ENCODE measurements at regions not wholly inside any gene's neighbourhood (a gene's known extent, or its start where the extent isn't known, plus 50 kb on each side); places are given as distances from the start of the nearest gene placed in this dataset.

DNA sequence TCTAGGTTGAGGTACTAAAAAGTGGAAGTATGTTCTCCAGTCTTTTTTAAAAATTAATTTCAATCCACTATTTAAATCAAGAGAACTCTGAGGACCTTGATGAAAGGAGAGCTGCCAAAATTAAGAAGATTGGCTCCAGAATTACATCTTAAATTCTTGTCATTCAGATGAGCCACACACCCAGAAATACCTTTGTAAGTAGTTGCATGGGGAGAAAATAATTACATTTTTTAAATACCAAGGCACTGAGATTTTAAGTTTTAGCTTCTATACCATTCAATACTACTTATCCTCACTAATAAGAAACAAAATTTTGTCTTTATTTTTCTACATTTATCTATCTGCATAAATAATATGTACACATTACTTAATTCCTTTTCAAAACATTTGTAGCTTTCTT lies 1132.8 kb downstream of the OTOL1 start:
- H3K27ac ChIP-seq (ENCODE audit: insufficient read length, low read depth, low read length), result no peak overlapping the region
- no peak for DNase-seq
- no peak overlapping the region for H3K4me2 ChIP-seq (ENCODE audit: insufficient read depth, insufficient read length, low read length)
- H2BK20ac ChIP-seq (ENCODE audit: low read depth, low read length, poor library complexity, severe bottlenecking), result no peak overlapping the region
- Mint-ChIP-seq H3K27me3 (ENCODE audit: low read depth) (no peaks in the 10 kb centered on the region), H3K9me3 (no peaks in the 10 kb centered on the region), H3K27ac (no peak overlapping the region), H3K36me3 (ENCODE audit: insufficient read depth in 1 of 3, low read depth in 3 of 3) (no peaks in the 10 kb centered on the region), H3K4me1 (peaks cover 2 to 6% of the 10 kb centered on the region in 2 experiments; a peak in 3 of 4 replicates), H3K4me3 (no peak overlapping the region)
- no peak overlapping the region for H2BK120ac ChIP-seq (ENCODE audit: low read depth, low read length, poor library complexity, severe bottlenecking)
- H3K9me3 ChIP-seq (ENCODE audit: control insufficient read depth, low read depth, low read length), result no peaks in the 10 kb centered on the region
- no peak overlapping the region for H3T11ph ChIP-seq (ENCODE audit: low read length)
- H3K4ac ChIP-seq (ENCODE audit: low read depth, low read length), result no peak overlapping the region
- H3K79me1 ChIP-seq (ENCODE audit: insufficient read depth, low read depth, low read length, poor library complexity, severe bottlenecking), result no peaks in the 10 kb centered on the region
- TF ChIP-seq, protein P1, sequence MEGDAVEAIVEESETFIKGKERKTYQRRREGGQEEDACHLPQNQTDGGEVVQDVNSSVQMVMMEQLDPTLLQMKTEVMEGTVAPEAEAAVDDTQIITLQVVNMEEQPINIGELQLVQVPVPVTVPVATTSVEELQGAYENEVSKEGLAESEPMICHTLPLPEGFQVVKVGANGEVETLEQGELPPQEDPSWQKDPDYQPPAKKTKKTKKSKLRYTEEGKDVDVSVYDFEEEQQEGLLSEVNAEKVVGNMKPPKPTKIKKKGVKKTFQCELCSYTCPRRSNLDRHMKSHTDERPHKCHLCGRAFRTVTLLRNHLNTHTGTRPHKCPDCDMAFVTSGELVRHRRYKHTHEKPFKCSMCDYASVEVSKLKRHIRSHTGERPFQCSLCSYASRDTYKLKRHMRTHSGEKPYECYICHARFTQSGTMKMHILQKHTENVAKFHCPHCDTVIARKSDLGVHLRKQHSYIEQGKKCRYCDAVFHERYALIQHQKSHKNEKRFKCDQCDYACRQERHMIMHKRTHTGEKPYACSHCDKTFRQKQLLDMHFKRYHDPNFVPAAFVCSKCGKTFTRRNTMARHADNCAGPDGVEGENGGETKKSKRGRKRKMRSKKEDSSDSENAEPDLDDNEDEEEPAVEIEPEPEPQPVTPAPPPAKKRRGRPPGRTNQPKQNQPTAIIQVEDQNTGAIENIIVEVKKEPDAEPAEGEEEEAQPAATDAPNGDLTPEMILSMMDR (conservative IDR thresholded peaks at IDR 0.05), result no peak
- no peak overlapping the region for H3K9ac ChIP-seq (ENCODE audit: extremely low read depth, insufficient read length, low read length)
- H4K8ac ChIP-seq (replicated peaks; ENCODE audit: insufficient read length, low read depth, low read length), result no peak overlapping the region
- no peaks in the 10 kb centered on the region for H3K79me2 ChIP-seq (ENCODE audit: insufficient read depth, low read length)
- H3K27me3 ChIP-seq (ENCODE audit: insufficient read depth, low read length), result no peaks in the 10 kb centered on the region
- no peak overlapping the region for H2BK15ac ChIP-seq (ENCODE audit: low read depth, low read length)
- H2AFZ ChIP-seq (ENCODE audit: low read length), result no peak overlapping the region
- no peak overlapping the region for H3K56ac ChIP-seq (ENCODE audit: insufficient read length, low read depth, low read length)
- H2BK5ac ChIP-seq (ENCODE audit: insufficient read length, low read length), result no peak overlapping the region
- H4K91ac ChIP-seq (ENCODE audit: insufficient read length, low read depth, low read length), result no peak overlapping the region
- H4K20me1 ChIP-seq (ENCODE audit: control insufficient read depth, insufficient read depth, insufficient read length), result no peaks in the 10 kb centered on the region
- no peak overlapping the region for H2AK5ac ChIP-seq (ENCODE audit: insufficient read length, low read length)
- no peaks in the 10 kb centered on the region for H3K23me2 ChIP-seq (ENCODE audit: insufficient read length, low read depth, low read length, poor library complexity, severe bottlenecking)
- no peak overlapping the region for H3K14ac ChIP-seq (ENCODE audit: insufficient read depth, low read length)
- H3K23ac ChIP-seq (ENCODE audit: insufficient read length, low read depth, low read length), result no peak overlapping the region
- H4K5ac ChIP-seq (ENCODE audit: insufficient read length, low read depth, low read length), result no peak overlapping the region
- H3K18ac ChIP-seq (ENCODE audit: insufficient read length, low read depth, low read length), result no peak overlapping the region
- H2BK12ac ChIP-seq (ENCODE audit: insufficient read length, low read depth, low read length), result no peak overlapping the region
- no peaks in the 10 kb centered on the region for H3K4me1 ChIP-seq (ENCODE audit: insufficient read depth, low read length)

Measured in H9 (cell line).